Vagina (tissue), 2 donors: ENCODE measurements at regions not wholly inside any gene's neighbourhood (a gene's known extent, or its start where the extent isn't known, plus 50 kb on each side); places are given as distances from the start of the nearest gene placed in this dataset.

Source experiments
- CTCF ChIP-seq, 3 experiments: fragments of 450-650 bp in 2 of 3; fragments of 200-600 bp in 1 of 3; sonication (generic) in 1 of 3; IDR thresholded peaks; one replicate each; pipeline ENCODE4 v1.5.1; 2017 to 2019; ENCODE audit warnings: antibody characterized with exemption in 3 of 3, mild to moderate bottlenecking in 2 of 3, moderate library complexity in 2 of 3
- POLR2A ChIP-seq, 2 donors: fragments of 450-650 bp; IDR thresholded peaks; one replicate each; pipeline ENCODE4 v1.6.1; 2017; ENCODE audit warnings: antibody characterized with exemption in 2 of 2, mild to moderate bottlenecking in 2 of 2, moderate library complexity in 2 of 2

DNA sequence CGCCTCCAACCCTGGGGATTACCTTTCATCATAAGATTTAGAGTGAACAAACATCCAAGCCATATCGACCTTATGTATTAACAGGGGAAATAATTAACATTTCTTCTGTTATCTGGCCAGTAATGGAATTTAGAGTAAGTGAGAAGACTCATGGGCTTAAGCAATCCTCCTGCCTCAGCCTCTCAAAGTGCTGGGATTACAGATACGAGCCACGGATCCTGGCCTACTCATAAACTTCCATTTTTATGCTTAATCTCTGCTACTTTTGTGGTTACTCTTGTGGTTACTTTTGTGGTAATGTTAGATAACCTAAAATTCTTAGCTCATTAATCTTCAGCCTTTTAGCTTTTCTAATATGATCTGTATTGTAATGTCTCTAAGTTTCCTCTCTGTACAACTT is 159.3 kb upstream of the SLC8A1 start:
- TF ChIP-seq POLR2A (IDR thresholded peaks at IDR 0.05), result no peak
- TF ChIP-seq CTCF (IDR thresholded peaks at IDR 0.05), result no peak
